ENCODE measurements at regions not wholly inside any gene's neighbourhood (a gene's known extent, or its start where the extent isn't known, plus 50 kb on each side); places are given as distances from the start of the nearest gene placed in this dataset.

- TF ChIP-seq CTCF (IDR thresholded peaks at IDR 0.05): no peak
- no peak for TF ChIP-seq POLR2A (IDR thresholded peaks at IDR 0.05)
These were observed 153.4 kb upstream of the HEY2 start for GRCh38 chr6:125596020-125596419.

Data from vagina (tissue), 2 donors.